ENCODE measurements at regions not wholly inside any gene's neighbourhood (a gene's known extent, or its start where the extent isn't known, plus 50 kb on each side); places are given as distances from the start of the nearest gene placed in this dataset.

- over 99% methylated on average over 6 of the region's 6 CpGs for WGBS
- Histone ChIP-seq H3K79me1 (replicated peaks; ENCODE audit: low read length, poor library complexity, severe bottlenecking) (no peaks in the 10 kb centered on the region), H2BK120ac (ENCODE audit: low read depth, low read length) (no peak overlapping the region), H2BK5ac (ENCODE audit: low read depth, low read length, poor library complexity, severe bottlenecking) (no peak overlapping the region), H3K4ac (ENCODE audit: low read depth in 1 of 2, low read length in 2 of 2) (no peak overlapping the region), H3K4me2 (ENCODE audit: low read length, poor library complexity, severe bottlenecking) (no peak overlapping the region), H2AFZ (ENCODE audit: low read depth, low read length) (no peak overlapping the region), H3K27ac (ENCODE audit: low read length, poor library complexity, severe bottlenecking) (no peak overlapping the region), H2AK5ac (ENCODE audit: low read length, severe bottlenecking) (no peak overlapping the region), H3K23ac (ENCODE audit: low read length in 2 of 2) (no peak overlapping the region), H3K9me3 (ENCODE audit: control insufficient read depth, low read length) (no peaks in the 10 kb centered on the region), H2BK12ac (ENCODE audit: low read length in 2 of 2) (no peak overlapping the region), H3K4me3 (ENCODE audit: insufficient read depth in 1 of 2, low read depth in 1 of 2, low read length in 2 of 2) (no peak overlapping the region), H3K4me1 (ENCODE audit: control insufficient read depth, insufficient read depth, low read depth, low read length) (no peaks in the 10 kb centered on the region), H3K36me3 (ENCODE audit: control insufficient read depth in 1 of 2, insufficient read depth in 2 of 2, low read depth in 1 of 2, low read length in 2 of 2) (no peaks in the 10 kb centered on the region), H3K27me3 (ENCODE audit: control insufficient read depth in 1 of 2, insufficient read depth in 1 of 2, low read length in 2 of 2) (no peaks in the 10 kb centered on the region), H3K9ac (ENCODE audit: low read length) (no peak overlapping the region), H4K8ac (ENCODE audit: low read length) (no peak overlapping the region), H3K14ac (ENCODE audit: low read length in 2 of 2) (no peak overlapping the region), H3K18ac (ENCODE audit: low read depth in 1 of 2, low read length in 2 of 2) (no peak overlapping the region), H4K91ac (ENCODE audit: low read length) (no peak overlapping the region), H2BK15ac (ENCODE audit: low read depth, poor library complexity, severe bottlenecking) (no peak overlapping the region)
- DNase-seq: no peak
These were observed 455.1 kb upstream of the TLE4 start for GRCh38 chr9:79116709-79117108.

- no peak overlapping the region for H2BK5ac ChIP-seq (ENCODE audit: low read depth, low read length, poor library complexity, severe bottlenecking)
- no peaks in the 10 kb centered on the region for H3K36me3 ChIP-seq (ENCODE audit: control insufficient read depth in 1 of 2, insufficient read depth in 2 of 2, low read depth in 1 of 2, low read length in 2 of 2)
- H3K27ac ChIP-seq (ENCODE audit: low read length, poor library complexity, severe bottlenecking): no peak overlapping the region
- H3K4me3 ChIP-seq (ENCODE audit: insufficient read depth in 1 of 2, low read depth in 1 of 2, low read length in 2 of 2): no peak overlapping the region
- H3K4me2 ChIP-seq (ENCODE audit: low read length, poor library complexity, severe bottlenecking): no peak overlapping the region
- H3K4me1 ChIP-seq (ENCODE audit: control insufficient read depth, insufficient read depth, low read depth, low read length): no peaks in the 10 kb centered on the region
- no peak overlapping the region for H3K14ac ChIP-seq (ENCODE audit: low read length in 2 of 2)
- no peak overlapping the region for H3K4ac ChIP-seq (ENCODE audit: low read depth in 1 of 2, low read length in 2 of 2)
- no peaks in the 10 kb centered on the region for H3K9me3 ChIP-seq (ENCODE audit: control insufficient read depth, low read length)
- 92% methylated on average over 2 of the region's 2 CpGs for WGBS
- no peak overlapping the region for H3K18ac ChIP-seq (ENCODE audit: low read depth in 1 of 2, low read length in 2 of 2)
- peak overlapping the region; percentile 17 for H4K8ac ChIP-seq (ENCODE audit: low read length)
- H2BK12ac ChIP-seq (ENCODE audit: low read length in 2 of 2): no peak overlapping the region
- H2BK120ac ChIP-seq (ENCODE audit: low read depth, low read length): no peak overlapping the region
- H2AFZ ChIP-seq (ENCODE audit: low read depth, low read length): no peak overlapping the region
- no peak overlapping the region for H4K91ac ChIP-seq (ENCODE audit: low read length)
- H3K9ac ChIP-seq (ENCODE audit: low read length): no peak overlapping the region
- no peaks in the 10 kb centered on the region for H3K79me1 ChIP-seq (replicated peaks; ENCODE audit: low read length, poor library complexity, severe bottlenecking)
- no peak overlapping the region for H3K23ac ChIP-seq (ENCODE audit: low read length in 2 of 2)
- H2AK5ac ChIP-seq (ENCODE audit: low read length, severe bottlenecking): no peak overlapping the region
- H2BK15ac ChIP-seq (ENCODE audit: low read depth, poor library complexity, severe bottlenecking): no peak overlapping the region
- H3K27me3 ChIP-seq (ENCODE audit: control insufficient read depth in 1 of 2, insufficient read depth in 1 of 2, low read length in 2 of 2): no peaks in the 10 kb centered on the region
- no peak for DNase-seq
These were observed 451.2 kb upstream of the TLE4 start for GRCh38 chr9:79120533-79120932.

- Histone ChIP-seq H2AK5ac (ENCODE audit: low read length, severe bottlenecking) (no peak overlapping the region), H3K4me1 (ENCODE audit: control insufficient read depth, insufficient read depth, low read depth, low read length) (no peaks in the 10 kb centered on the region), H2BK5ac (ENCODE audit: low read depth, low read length, poor library complexity, severe bottlenecking) (no peak overlapping the region), H3K9ac (ENCODE audit: low read length) (no peak overlapping the region), H4K8ac (ENCODE audit: low read length) (no peak overlapping the region), H4K91ac (ENCODE audit: low read length) (no peak overlapping the region), H3K79me1 (replicated peaks; ENCODE audit: low read length, poor library complexity, severe bottlenecking) (no peaks in the 10 kb centered on the region), H3K27ac (ENCODE audit: low read length, poor library complexity, severe bottlenecking) (no peak overlapping the region), H3K18ac (ENCODE audit: low read depth in 1 of 2, low read length in 2 of 2) (no peak overlapping the region), H2BK15ac (ENCODE audit: low read depth, poor library complexity, severe bottlenecking) (no peak overlapping the region), H3K23ac (ENCODE audit: low read length in 2 of 2) (no peak overlapping the region), H2BK12ac (ENCODE audit: low read length in 2 of 2) (no peak overlapping the region), H3K27me3 (ENCODE audit: control insufficient read depth in 1 of 2, insufficient read depth in 1 of 2, low read length in 2 of 2) (no peaks in the 10 kb centered on the region), H3K9me3 (ENCODE audit: control insufficient read depth, low read length) (no peaks in the 10 kb centered on the region), H3K14ac (ENCODE audit: low read length in 2 of 2) (no peak overlapping the region), H2AFZ (ENCODE audit: low read depth, low read length) (no peak overlapping the region), H2BK120ac (ENCODE audit: low read depth, low read length) (no peak overlapping the region), H3K4me2 (ENCODE audit: low read length, poor library complexity, severe bottlenecking) (no peak overlapping the region), H3K4ac (ENCODE audit: low read depth in 1 of 2, low read length in 2 of 2) (no peak overlapping the region), H3K4me3 (ENCODE audit: insufficient read depth in 1 of 2, low read depth in 1 of 2, low read length in 2 of 2) (no peak overlapping the region), H3K36me3 (ENCODE audit: control insufficient read depth in 1 of 2, insufficient read depth in 2 of 2, low read depth in 1 of 2, low read length in 2 of 2) (no peaks in the 10 kb centered on the region)
- no CpG with 5 or more reads among the region's 2 CpGs for WGBS
- no peak for DNase-seq
These were observed 450.8 kb upstream of the TLE4 start for GRCh38 chr9:79120941-79121340.

GRCh38 chr9:79123415-79123814 is 448.4 kb upstream of the TLE4 start:
- Histone ChIP-seq H4K91ac (ENCODE audit: low read length) (no peak overlapping the region), H2BK12ac (ENCODE audit: low read length in 2 of 2) (no peak overlapping the region), H2BK120ac (ENCODE audit: low read depth, low read length) (no peak overlapping the region), H3K18ac (ENCODE audit: low read depth in 1 of 2, low read length in 2 of 2) (no peak overlapping the region), H3K36me3 (ENCODE audit: control insufficient read depth in 1 of 2, insufficient read depth in 2 of 2, low read depth in 1 of 2, low read length in 2 of 2) (no peaks in the 10 kb centered on the region), H2BK5ac (ENCODE audit: low read depth, low read length, poor library complexity, severe bottlenecking) (no peak overlapping the region), H3K27ac (ENCODE audit: low read length, poor library complexity, severe bottlenecking) (no peak overlapping the region), H4K8ac (ENCODE audit: low read length) (no peak overlapping the region), H3K27me3 (ENCODE audit: control insufficient read depth in 1 of 2, insufficient read depth in 1 of 2, low read length in 2 of 2) (no peaks in the 10 kb centered on the region), H3K4ac (ENCODE audit: low read depth in 1 of 2, low read length in 2 of 2) (no peak overlapping the region), H3K23ac (ENCODE audit: low read length in 2 of 2) (no peak overlapping the region), H3K9me3 (ENCODE audit: control insufficient read depth, low read length) (no peaks in the 10 kb centered on the region), H2AK5ac (ENCODE audit: low read length, severe bottlenecking) (no peak overlapping the region), H3K4me2 (ENCODE audit: low read length, poor library complexity, severe bottlenecking) (no peak overlapping the region), H3K4me3 (ENCODE audit: insufficient read depth in 1 of 2, low read depth in 1 of 2, low read length in 2 of 2) (no peak overlapping the region), H2BK15ac (ENCODE audit: low read depth, poor library complexity, severe bottlenecking) (no peak overlapping the region), H2AFZ (ENCODE audit: low read depth, low read length) (no peak overlapping the region), H3K4me1 (ENCODE audit: control insufficient read depth, insufficient read depth, low read depth, low read length) (no peaks in the 10 kb centered on the region), H3K14ac (ENCODE audit: low read length in 2 of 2) (no peak overlapping the region), H3K9ac (ENCODE audit: low read length) (no peak overlapping the region), H3K79me1 (replicated peaks; ENCODE audit: low read length, poor library complexity, severe bottlenecking) (no peaks in the 10 kb centered on the region)
- DNase-seq: no peak
- WGBS: 94% methylated on average over 4 of the region's 4 CpGs
